ENCODE measurements at regions not wholly inside any gene's neighbourhood (a gene's known extent, or its start where the extent isn't known, plus 50 kb on each side); places are given as distances from the start of the nearest gene placed in this dataset.

GRCh38 chr5:34409373-34409772 is 246.8 kb upstream of the RAI14 start:
- no peak for TF ChIP-seq MAX (IDR thresholded peaks at IDR 0.05; ENCODE audit: insufficient read depth, insufficient read length)
- no peak for TF ChIP-seq GATA2 (IDR thresholded peaks at IDR 0.05; ENCODE audit: insufficient read depth, insufficient read length, low read depth, low read length)
- no peak for TF ChIP-seq FOS (IDR thresholded peaks at IDR 0.05; ENCODE audit: borderline replicate concordance, insufficient read depth, low read length)
